Natural killer cell (primary cell): ENCODE measurements at regions not wholly inside any gene's neighbourhood (a gene's known extent, or its start where the extent isn't known, plus 50 kb on each side); places are given as distances from the start of the nearest gene placed in this dataset.

Experiments
- ATAC-seq, 3 donors: fragments of 150-1000 bp in 2 of 3; fragments of 200-7000 bp in 1 of 3; cut with Tn5 transposase; 1 replicate in 1 of 3; 2 replicates in 2 of 3; pipeline ENCODE4 v1.10.0; 2021; ENCODE audit warnings: mild to moderate bottlenecking in 2 of 3, moderate library complexity in 2 of 3
- DNase-seq, 2 donors: peaks; one replicate each; pipeline versions ENCODE4 v3.0.0 to v3.0.0-alpha.2; 2013 to 2021; ENCODE audit warnings: mixed read lengths in 1 of 2
- H3K27ac ChIP-seq: one replicate; pipeline ENCODE4 v1.5.1; 2013; ENCODE audit warnings: mild to moderate bottlenecking, low read length
- H3K27me3 ChIP-seq: one replicate; pipeline ENCODE4 v1.6.1; 2013; ENCODE audit warnings: low read length; ENCODE audit not compliant: control insufficient read depth, insufficient read depth
- H3K36me3 ChIP-seq: one replicate; pipeline ENCODE4 v1.6.1; 2013; ENCODE audit warnings: low read length; ENCODE audit not compliant: control insufficient read depth, insufficient read depth
- H3K4me1 ChIP-seq: one replicate; pipeline ENCODE4 v1.6.1; 2013; ENCODE audit warnings: low read length; ENCODE audit not compliant: control insufficient read depth, insufficient read depth
- H3K4me3 ChIP-seq: one replicate; pipeline ENCODE4 v1.5.1; 2013; ENCODE audit warnings: low read length
- H3K9me3 ChIP-seq: one replicate; pipeline ENCODE4 v1.6.1; 2013; ENCODE audit warnings: low read length; ENCODE audit not compliant: control insufficient read depth, insufficient read depth
- H3K27ac Mint-ChIP-seq, 2 donors: one replicate each; pipeline ENCODE4 v1.8.0; 2022; ENCODE audit warnings: mild to moderate bottlenecking in 2 of 2, mixed read lengths in 2 of 2, moderate library complexity in 1 of 2
- H3K27me3 Mint-ChIP-seq, 2 donors: one replicate each; pipeline ENCODE4 v1.8.0; 2022; ENCODE audit warnings: low read depth in 2 of 2, mixed read lengths in 2 of 2
- H3K36me3 Mint-ChIP-seq: one replicate; pipeline ENCODE4 v1.8.0; 2022; ENCODE audit warnings: mixed read lengths
- H3K4me1 Mint-ChIP-seq, 2 donors: one replicate each; pipeline ENCODE4 v1.8.0; 2022; ENCODE audit warnings: mixed read lengths in 2 of 2
- H3K4me3 Mint-ChIP-seq: one replicate; pipeline ENCODE4 v1.8.0; 2022; ENCODE audit warnings: mild to moderate bottlenecking, moderate library complexity, mixed read lengths
- H3K9me3 Mint-ChIP-seq, 2 donors: one replicate each; pipeline ENCODE4 v1.8.0; 2022; ENCODE audit warnings: mixed read lengths in 2 of 2
- CTCF ChIP-seq: fragments of 200-600 bp; IDR thresholded peaks from one replicate; pipeline ENCODE4 v1.8.0; 2022; ENCODE audit warnings: antibody characterized with exemption
- WGBS: methylation state at CpG from one replicate; pipeline ENCODE4 v1.1.7; 2013; ENCODE audit warnings: missing lambda C conversion rate; ENCODE audit not compliant: insufficient coverage; 5-methylcytosine and 5-hydroxymethylcytosine counted together
- intact Hi-C: fragments of 100-400 bp; cut with micrococcal nuclease; formaldehyde crosslinking; loops from one replicate; pipeline ENCODE4 v1.14.2; 2022

- no peaks in the 10 kb centered on the region for H3K27me3 ChIP-seq
- H3K4me1 ChIP-seq: no peaks in the 10 kb centered on the region
- TF ChIP-seq CTCF: no peak
- no peak overlapping the region for H3K27ac Mint-ChIP-seq
- no peaks in the 10 kb centered on the region for H3K27me3 Mint-ChIP-seq
- DNase-seq: no peak
- 9% methylated on average over 4 of the region's 4 CpGs for WGBS
- H3K9me3 Mint-ChIP-seq: peaks cover 0 to 8% of the 10 kb centered on the region in 2 donors
- intact Hi-C loops: no loop called here
- no peaks in the 10 kb centered on the region for H3K36me3 ChIP-seq
- H3K27ac ChIP-seq: no peak overlapping the region
- H3K4me3 Mint-ChIP-seq: no peak overlapping the region
- no peak for ATAC-seq
- H3K4me1 Mint-ChIP-seq: no peaks in the 10 kb centered on the region
- H3K4me3 ChIP-seq: no peak overlapping the region
- H3K9me3 ChIP-seq: no peaks in the 10 kb centered on the region
- no peaks in the 10 kb centered on the region for H3K36me3 Mint-ChIP-seq
Measured at GRCh38 chr15:37218351-37218916, 118.1 kb upstream of the MEIS2 start.

GRCh38 chr15:37219211-37219701 lies 118.9 kb upstream of the MEIS2 start:
- Histone ChIP-seq H3K27me3 (no peaks in the 10 kb centered on the region), H3K27ac (no peak overlapping the region), H3K4me1 (no peaks in the 10 kb centered on the region), H3K36me3 (no peaks in the 10 kb centered on the region), H3K4me3 (no peak overlapping the region), H3K9me3 (no peaks in the 10 kb centered on the region)
- no peak for TF ChIP-seq CTCF
- Mint-ChIP-seq H3K27me3 (no peaks in the 10 kb centered on the region), H3K9me3 (peaks cover 0 to 8% of the 10 kb centered on the region in 2 donors), H3K27ac (no peak overlapping the region), H3K4me1 (no peaks in the 10 kb centered on the region), H3K4me3 (no peak overlapping the region), H3K36me3 (no peaks in the 10 kb centered on the region)
- DNase-seq (no peak), ATAC-seq (no peak)
- WGBS: 77% methylated on average over 2 of the region's 2 CpGs
- intact Hi-C loops: no loop called here

GRCh38 chr15:37220949-37221670 lies 120.8 kb upstream of the MEIS2 start:
- no peak overlapping the region for H3K4me3 ChIP-seq
- no peaks in the 10 kb centered on the region for H3K4me1 Mint-ChIP-seq
- ATAC-seq (no peak), DNase-seq (no peak)
- no peaks in the 10 kb centered on the region for H3K27me3 ChIP-seq
- H3K4me1 ChIP-seq: no peaks in the 10 kb centered on the region
- H3K27ac ChIP-seq: no peak overlapping the region
- TF ChIP-seq CTCF: no peak
- H3K36me3 ChIP-seq: no peaks in the 10 kb centered on the region
- H3K9me3 ChIP-seq: no peaks in the 10 kb centered on the region
- intact Hi-C loops: no loop called here
- no peaks in the 10 kb centered on the region for H3K27me3 Mint-ChIP-seq
- 95% methylated on average over 8 of the region's 9 CpGs for WGBS
- no peak overlapping the region for H3K4me3 Mint-ChIP-seq
- no peak overlapping the region for H3K27ac Mint-ChIP-seq
- no peaks in the 10 kb centered on the region for H3K36me3 Mint-ChIP-seq
- H3K9me3 Mint-ChIP-seq: peaks cover 0 to 9% of the 10 kb centered on the region in 2 donors
